GM12864 (cell line): ENCODE measurements at regions not wholly inside any gene's neighbourhood (a gene's known extent, or its start where the extent isn't known, plus 50 kb on each side); places are given as distances from the start of the nearest gene placed in this dataset.

Experiments used
- DNase-seq: peaks from one replicate; pipeline ENCODE4 v3.0.0-alpha.2; 2011; ENCODE audit warnings: low read depth
- H3K4me3 ChIP-seq: 2 replicates; pipeline ENCODE4 v1.5.1; 2011; ENCODE audit warnings: mild to moderate bottlenecking, low read depth, low read length, control low read depth
- TF ChIP-seq, protein P1 (sequence below): IDR thresholded peaks from 2 replicates; pipeline ENCODE4 v1.5.1; 2011; ENCODE audit warnings: low read depth, mild to moderate bottlenecking, moderate library complexity, low read length, control low read depth, inconsistent platforms; ENCODE audit errors: missing control alignments

DNA sequence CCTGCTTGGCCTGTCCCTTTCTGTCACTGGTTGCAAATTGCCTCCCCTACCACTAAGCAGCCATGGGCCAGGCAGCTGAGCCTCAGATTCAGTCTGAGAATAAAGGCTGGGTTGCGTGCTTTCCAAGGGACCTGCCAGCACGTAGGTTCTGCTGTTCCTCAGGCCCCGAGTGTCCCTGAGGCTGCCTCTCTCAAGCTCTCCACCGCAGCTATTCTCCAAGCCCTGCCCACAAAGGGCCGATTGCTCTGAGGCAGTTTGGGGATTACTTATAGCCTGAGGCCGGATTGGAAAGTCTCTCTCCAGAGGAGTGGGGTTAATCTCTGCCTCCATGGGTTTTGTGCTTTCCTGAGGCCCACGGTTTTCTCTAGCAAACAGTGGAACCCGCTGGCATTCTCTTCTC is 590.7 kb downstream of the BCOR start:
- TF ChIP-seq, protein P1, sequence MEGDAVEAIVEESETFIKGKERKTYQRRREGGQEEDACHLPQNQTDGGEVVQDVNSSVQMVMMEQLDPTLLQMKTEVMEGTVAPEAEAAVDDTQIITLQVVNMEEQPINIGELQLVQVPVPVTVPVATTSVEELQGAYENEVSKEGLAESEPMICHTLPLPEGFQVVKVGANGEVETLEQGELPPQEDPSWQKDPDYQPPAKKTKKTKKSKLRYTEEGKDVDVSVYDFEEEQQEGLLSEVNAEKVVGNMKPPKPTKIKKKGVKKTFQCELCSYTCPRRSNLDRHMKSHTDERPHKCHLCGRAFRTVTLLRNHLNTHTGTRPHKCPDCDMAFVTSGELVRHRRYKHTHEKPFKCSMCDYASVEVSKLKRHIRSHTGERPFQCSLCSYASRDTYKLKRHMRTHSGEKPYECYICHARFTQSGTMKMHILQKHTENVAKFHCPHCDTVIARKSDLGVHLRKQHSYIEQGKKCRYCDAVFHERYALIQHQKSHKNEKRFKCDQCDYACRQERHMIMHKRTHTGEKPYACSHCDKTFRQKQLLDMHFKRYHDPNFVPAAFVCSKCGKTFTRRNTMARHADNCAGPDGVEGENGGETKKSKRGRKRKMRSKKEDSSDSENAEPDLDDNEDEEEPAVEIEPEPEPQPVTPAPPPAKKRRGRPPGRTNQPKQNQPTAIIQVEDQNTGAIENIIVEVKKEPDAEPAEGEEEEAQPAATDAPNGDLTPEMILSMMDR, result no peak
- no peak overlapping the region for H3K4me3 ChIP-seq
- DNase-seq, result no peak

DNA sequence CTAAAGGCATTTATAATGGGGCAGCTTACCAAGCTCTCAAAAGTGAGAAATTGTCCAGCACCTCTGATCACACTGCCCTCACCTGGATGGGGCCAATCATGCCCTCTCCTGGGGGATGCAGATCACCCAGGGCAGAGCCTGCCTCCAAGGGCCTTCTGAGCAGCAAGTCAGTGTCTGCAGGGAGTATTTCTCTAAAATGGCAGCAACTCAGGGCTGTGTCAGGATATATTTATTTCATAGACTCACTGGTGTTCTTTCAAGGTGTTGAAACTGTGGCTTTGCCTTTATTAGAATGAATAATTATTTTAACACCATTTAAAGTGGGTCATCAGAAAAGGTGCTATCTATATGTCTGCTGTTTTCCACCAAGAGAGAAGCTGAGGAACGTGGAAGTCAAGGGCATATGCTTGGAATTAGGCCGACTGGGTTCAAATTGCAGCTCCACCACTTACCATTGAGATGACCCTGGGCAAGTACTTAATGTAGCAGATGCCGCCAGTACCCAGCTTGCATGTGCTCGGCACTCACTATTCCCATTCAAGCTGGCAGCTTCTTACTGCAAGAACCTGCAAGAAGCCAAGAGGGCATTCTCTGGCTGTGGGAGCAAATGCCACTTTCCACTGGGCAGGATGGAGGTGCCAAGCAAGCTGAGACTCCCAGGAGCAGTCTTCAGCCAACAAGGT is 590.0 kb downstream of the BCOR start:
- no peak overlapping the region for H3K4me3 ChIP-seq
- DNase-seq, result no peak
- TF ChIP-seq, protein P1, result no peak

DNA sequence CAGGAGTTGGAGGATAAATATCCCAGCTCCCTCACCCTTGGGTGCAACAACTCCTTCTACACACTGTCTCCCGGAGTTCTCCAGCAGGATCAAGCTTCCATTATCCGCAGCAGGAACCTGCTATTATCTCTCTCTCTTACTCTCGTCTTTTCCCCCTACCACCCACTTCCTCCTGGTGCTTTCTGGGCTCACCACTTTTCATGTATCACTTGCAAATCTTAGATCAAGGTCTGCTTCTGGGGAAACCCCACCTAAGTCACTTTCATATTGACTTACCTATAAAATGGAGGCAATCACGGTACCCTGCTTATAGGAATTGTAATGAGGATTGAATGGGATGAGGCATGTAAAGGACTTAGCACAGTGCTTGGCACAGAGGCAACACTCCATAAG is 589.5 kb downstream of the BCOR start:
- TF ChIP-seq, protein P1, result no peak
- no peak overlapping the region for H3K4me3 ChIP-seq
- no peak for DNase-seq

DNA sequence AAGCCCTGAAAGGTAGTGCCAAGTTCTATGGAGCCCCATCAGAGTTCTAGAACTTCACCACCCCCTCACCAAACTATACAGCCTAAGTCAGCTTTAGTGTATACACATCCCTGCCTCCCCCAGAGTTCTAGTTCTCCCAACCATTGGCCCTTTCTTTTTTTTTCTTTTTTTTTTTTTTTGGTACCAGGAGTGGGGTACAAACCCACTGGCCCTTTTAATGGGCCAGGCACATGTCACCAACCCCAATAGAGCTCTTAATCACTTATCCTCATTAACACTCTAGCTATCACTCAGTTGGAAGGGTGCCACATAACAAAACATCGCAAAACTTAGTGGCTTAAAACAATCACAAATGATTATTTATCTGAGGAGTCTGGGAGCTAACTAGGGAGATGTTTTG is 588.6 kb downstream of the BCOR start:
- TF ChIP-seq, protein P1, result no peak
- no peak overlapping the region for H3K4me3 ChIP-seq
- DNase-seq, result no peak

DNA sequence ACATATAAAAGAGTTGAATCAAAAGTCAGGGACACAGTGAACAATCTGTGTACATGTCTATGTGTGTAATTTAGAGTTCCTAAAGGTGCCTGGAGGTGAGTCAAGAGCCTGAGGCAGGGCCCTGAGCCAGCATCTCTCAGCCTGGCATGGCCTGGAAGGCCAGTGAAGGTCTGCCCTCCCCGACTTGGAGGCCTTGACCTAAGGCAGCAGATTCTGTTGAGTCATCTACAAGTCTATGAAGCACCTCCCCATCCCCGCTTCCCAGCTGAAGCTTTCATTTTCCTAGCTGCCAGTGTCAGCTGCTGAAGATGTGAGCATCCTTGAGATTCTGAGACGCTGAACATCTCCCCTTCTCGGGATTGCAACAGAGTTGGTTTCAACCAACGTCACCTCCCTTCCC is 583.9 kb downstream of the BCOR start:
- H3K4me3 ChIP-seq, result no peak overlapping the region
- no peak for DNase-seq
- TF ChIP-seq, protein P1, result no peak

DNA sequence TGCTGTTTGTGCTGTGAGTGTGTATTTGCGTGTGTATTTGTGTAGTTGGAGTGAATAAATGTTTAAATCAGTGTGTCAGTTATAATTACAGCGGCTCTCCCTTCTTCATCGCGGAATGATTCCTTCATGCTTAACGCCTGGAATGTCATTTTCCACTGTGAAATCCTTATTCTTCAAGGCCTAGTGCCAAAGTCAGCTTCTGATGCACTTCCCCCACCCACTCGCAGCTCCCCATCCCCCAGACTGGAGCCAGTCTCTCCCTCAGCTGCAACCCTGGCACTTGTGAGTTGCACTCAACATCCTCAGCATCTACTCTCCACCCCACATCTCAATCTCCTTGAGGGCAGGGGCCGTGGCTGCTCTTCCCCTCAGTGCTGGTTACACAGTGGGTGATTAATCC is 583.0 kb downstream of the BCOR start:
- H3K4me3 ChIP-seq, result no peak overlapping the region
- DNase-seq, result no peak
- TF ChIP-seq, protein P1, result no peak

DNA sequence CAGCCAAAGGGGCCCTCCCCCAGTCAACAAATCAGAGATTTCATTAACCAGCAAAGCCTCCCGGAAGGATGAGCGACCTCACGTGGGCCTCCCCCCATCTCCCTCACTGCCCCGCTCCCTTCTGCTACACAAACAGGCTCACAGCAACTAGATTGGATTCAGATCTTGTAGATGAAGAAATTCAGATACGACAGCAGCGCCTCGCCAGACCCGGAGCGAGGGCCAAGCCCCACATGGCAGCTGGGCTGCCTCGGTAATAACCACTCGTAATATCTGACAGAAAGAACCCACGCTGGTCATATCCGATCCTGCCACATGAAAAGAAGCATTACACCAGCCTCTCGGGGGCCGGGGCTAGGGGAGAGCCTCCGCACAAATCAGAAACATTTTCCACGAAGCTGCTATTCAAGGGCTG is 581.3 kb downstream of the BCOR start:
- no peak for DNase-seq
- TF ChIP-seq, protein P1, result no peak
- H3K4me3 ChIP-seq, result no peak overlapping the region
